Common myeloid progenitor, CD34-positive (primary cell): ENCODE measurements at regions not wholly inside any gene's neighbourhood (a gene's known extent, or its start where the extent isn't known, plus 50 kb on each side); places are given as distances from the start of the nearest gene placed in this dataset.

ENCODE experiments used
- CTCF ChIA-PET: fragments of 350-600 bp; sonication (Branson Sonifier 250); formaldehyde crosslinking; loops from one replicate; lab custom pipeline; 2021; ENCODE audit warnings: antibody characterized with exemption; lab: Charles Lee
- POLR2A ChIA-PET: fragments of 350-600 bp; sonication (Branson Sonifier 250); formaldehyde crosslinking; loops from one replicate; lab custom pipeline; 2021; ENCODE audit warnings: antibody characterized with exemption; lab: Charles Lee
- DNase-seq, 3 donors: peaks; one replicate each; pipeline versions ENCODE4 v3.0.0 to v3.0.0-alpha.2; 2013
- H3K27ac ChIP-seq, 2 experiments: 1 replicate in 1 of 2; 2 replicates in 1 of 2; pipeline ENCODE4 v1.7.0; 2013; ENCODE audit warnings: inconsistent platforms in 2 of 2, low read length in 2 of 2, mild to moderate bottlenecking in 2 of 2, low read depth in 1 of 2, moderate library complexity in 1 of 2; ENCODE audit not compliant: severe bottlenecking in 2 of 2, insufficient read depth in 1 of 2, poor library complexity in 1 of 2
- H3K27me3 ChIP-seq, 5 experiments: replicated peaks in 2 of 5; 1 replicate in 3 of 5; 2 replicates in 2 of 5; pipeline versions ENCODE4 v1.6.1 to v1.7.0; 2013; ENCODE audit warnings: low read length in 4 of 5, mild to moderate bottlenecking in 2 of 5, moderate library complexity in 2 of 5, inconsistent platforms in 1 of 5; ENCODE audit not compliant: insufficient read depth in 5 of 5, control insufficient read depth in 4 of 5
- H3K36me3 ChIP-seq, 4 experiments: 1 replicate in 2 of 4; 2 replicates in 2 of 4; pipeline versions ENCODE4 v1.6.1 to v1.7.0; 2013; ENCODE audit warnings: low read length in 3 of 4, control low read depth in 1 of 4, mild to moderate bottlenecking in 1 of 4; ENCODE audit not compliant: control insufficient read depth in 4 of 4, insufficient read depth in 4 of 4
- H3K4me1 ChIP-seq, 4 experiments: 1 replicate in 3 of 4; 2 replicates in 1 of 4; pipeline versions ENCODE4 v1.6.1 to v1.7.1; 2013; ENCODE audit warnings: low read length in 3 of 4, mild to moderate bottlenecking in 3 of 4, control low read depth in 1 of 4, inconsistent platforms in 1 of 4, moderate library complexity in 1 of 4; ENCODE audit not compliant: control insufficient read depth in 4 of 4, insufficient read depth in 4 of 4; ENCODE audit errors: control extremely low read depth in 1 of 4
- H3K4me3 ChIP-seq, 7 experiments: 1 replicate in 4 of 7; 2 replicates in 3 of 7; pipeline versions ENCODE4 v1.5.1 to v1.7.0; 2013; ENCODE audit warnings: mild to moderate bottlenecking in 7 of 7, low read length in 6 of 7, moderate library complexity in 6 of 7, inconsistent platforms in 2 of 7, low read depth in 2 of 7, control low read depth in 1 of 7; ENCODE audit not compliant: insufficient read depth in 4 of 7, control insufficient read depth in 1 of 7; ENCODE audit errors: extremely low read depth in 1 of 7
- H3K9me3 ChIP-seq, 5 experiments: 1 replicate in 4 of 5; 2 replicates in 1 of 5; pipeline versions ENCODE4 v1.6.1 to v1.7.1; 2013; ENCODE audit warnings: low read length in 4 of 5, mild to moderate bottlenecking in 2 of 5, inconsistent platforms in 1 of 5, low read depth in 1 of 5, moderate library complexity in 1 of 5; ENCODE audit not compliant: control insufficient read depth in 4 of 5, insufficient read depth in 2 of 5; ENCODE audit errors: control extremely low read depth in 1 of 5
- WGBS: methylation state at CpG from one replicate; pipeline ENCODE4 v1.1.5; 2013; ENCODE audit not compliant: insufficient coverage; 5-methylcytosine and 5-hydroxymethylcytosine counted together

DNA sequence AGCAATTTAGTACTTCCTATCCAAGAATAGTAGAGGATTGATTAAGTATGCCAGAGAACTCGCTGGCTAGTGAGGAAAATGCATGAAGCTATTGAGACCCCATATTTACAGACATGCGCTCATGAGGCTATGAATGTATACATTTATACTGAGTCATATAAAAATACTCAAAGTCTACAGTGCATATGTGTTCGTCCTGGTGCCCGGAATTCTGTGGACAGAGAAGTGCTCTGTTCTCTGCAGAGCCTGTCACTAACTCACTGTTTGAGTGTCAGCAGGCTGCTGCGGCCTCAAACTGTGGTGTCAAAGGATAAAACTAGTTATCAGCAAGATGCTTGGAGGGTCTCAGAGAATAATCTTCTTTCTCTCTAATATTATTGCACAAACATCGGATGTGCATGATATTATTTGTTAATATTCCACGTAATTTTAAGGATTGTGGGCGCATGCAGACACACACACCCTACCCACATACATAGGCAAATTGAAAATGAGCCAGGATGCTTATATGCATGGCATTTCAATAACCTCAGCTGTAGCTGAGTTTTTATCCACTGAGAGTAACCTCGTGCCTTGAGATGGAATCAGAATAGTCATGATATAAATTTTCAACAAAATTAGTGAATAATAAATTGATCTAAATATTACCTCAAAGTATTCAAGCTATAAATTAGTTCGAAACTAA, 50.0 kb upstream of the TSC22D2 start:
- Histone ChIP-seq H3K9me3 (no peaks in the 10 kb centered on the region), H3K36me3 (no peaks in the 10 kb centered on the region), H3K4me1 (no peaks in the 10 kb centered on the region), H3K27me3 (no peaks in the 10 kb centered on the region), H3K4me3 (no peak overlapping the region), H3K27ac (no peak overlapping the region)
- ChIA-PET POLR2A (no interaction called here), CTCF (interaction anchor here (1.0 kb wide), 1 partner anchor 164 kb away, joined by 3 read pairs; no protein-coding TSS in a partner anchor)
- no peak for DNase-seq
- WGBS = 100% methylated on average over 3 of the region's 10 CpGs

DNA sequence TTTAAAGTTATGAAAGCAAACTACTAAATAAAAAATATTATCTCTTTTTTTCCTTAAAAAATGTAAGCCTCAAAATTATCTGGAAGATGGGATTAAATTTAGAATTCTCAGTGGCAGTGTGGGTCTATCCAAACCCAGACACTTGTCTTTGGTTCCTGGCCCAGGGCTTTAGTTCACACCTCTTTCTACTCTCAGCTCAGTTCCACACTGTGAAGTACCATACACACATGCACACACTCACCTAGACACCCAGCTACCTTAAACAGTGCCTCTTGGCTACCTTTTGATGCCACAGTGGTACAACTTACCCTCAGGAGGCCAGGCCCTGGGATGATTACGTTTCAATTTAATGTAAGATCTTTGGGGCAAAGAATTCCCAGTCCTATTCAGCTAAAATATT, 51.0 kb upstream of the TSC22D2 start:
- ChIA-PET POLR2A (no interaction called here), CTCF (no interaction called here)
- no peak for DNase-seq
- Histone ChIP-seq H3K27me3 (no peaks in the 10 kb centered on the region), H3K4me1 (no peaks in the 10 kb centered on the region), H3K9me3 (no peaks in the 10 kb centered on the region), H3K4me3 (no peak overlapping the region), H3K36me3 (no peaks in the 10 kb centered on the region), H3K27ac (no peak overlapping the region)
- 100% methylated on average over 1 of the region's 1 CpG for WGBS

DNA sequence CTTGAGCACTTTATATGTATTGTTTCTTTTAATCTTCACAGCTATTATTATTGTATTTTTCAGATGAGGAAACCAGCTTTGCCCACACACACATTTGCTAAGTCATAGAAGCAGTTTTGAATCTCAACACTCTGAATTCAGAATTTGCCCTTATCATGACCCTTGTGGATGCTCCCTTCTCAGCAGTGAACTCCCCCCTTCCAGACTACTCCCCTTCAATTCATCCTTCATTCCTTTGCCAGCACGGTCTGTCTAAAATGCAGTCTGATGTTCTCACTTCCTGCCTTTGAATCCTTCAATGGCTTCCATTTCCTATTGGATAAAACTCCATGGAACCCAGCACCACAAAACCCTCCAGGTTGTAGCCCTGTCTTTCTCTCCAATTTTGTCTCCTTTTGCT, 52.5 kb upstream of the TSC22D2 start:
- 83% methylated on average over 1 of the region's 1 CpG for WGBS
- Histone ChIP-seq H3K27ac (no peak overlapping the region), H3K4me1 (no peaks in the 10 kb centered on the region), H3K36me3 (no peaks in the 10 kb centered on the region), H3K4me3 (no peak overlapping the region), H3K27me3 (no peaks in the 10 kb centered on the region), H3K9me3 (no peaks in the 10 kb centered on the region)
- ChIA-PET CTCF (interaction anchor here (0.7 kb wide), 1 partner anchor 25 kb away, joined by 3 read pairs; no protein-coding TSS in a partner anchor), POLR2A (no interaction called here)
- no peak for DNase-seq

DNA sequence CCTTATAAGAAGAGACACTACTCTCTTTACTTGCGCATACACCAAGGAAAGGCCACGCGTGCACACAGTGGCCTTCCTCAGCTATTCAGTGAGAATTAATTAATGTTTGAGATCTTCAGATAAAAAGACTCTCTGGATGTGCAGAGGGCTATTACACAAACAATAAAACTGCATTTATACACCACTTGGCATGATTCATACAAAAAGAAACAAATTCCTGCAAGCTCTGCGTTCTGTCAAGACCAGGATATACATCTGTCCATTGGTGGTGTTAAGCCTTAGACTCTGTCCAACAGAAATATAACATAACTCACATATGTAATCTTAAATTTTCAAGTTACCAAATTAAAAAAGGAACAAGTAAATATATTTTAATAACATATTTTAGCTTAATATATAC, 55.2 kb upstream of the TSC22D2 start:
- CTCF ChIA-PET = interaction anchor here (1.0 kb wide), 1 partner anchor 13 kb away, joined by 4 read pairs; no protein-coding TSS in a partner anchor
- H3K36me3 ChIP-seq = no peaks in the 10 kb centered on the region
- no peak for DNase-seq
- POLR2A ChIA-PET = no interaction called here
- no peak overlapping the region for H3K4me3 ChIP-seq
- no CpG with 5 or more reads among the region's 4 CpGs for WGBS
- no peaks in the 10 kb centered on the region for H3K9me3 ChIP-seq
- no peaks in the 10 kb centered on the region for H3K4me1 ChIP-seq
- no peak overlapping the region for H3K27ac ChIP-seq
- H3K27me3 ChIP-seq = no peaks in the 10 kb centered on the region

DNA sequence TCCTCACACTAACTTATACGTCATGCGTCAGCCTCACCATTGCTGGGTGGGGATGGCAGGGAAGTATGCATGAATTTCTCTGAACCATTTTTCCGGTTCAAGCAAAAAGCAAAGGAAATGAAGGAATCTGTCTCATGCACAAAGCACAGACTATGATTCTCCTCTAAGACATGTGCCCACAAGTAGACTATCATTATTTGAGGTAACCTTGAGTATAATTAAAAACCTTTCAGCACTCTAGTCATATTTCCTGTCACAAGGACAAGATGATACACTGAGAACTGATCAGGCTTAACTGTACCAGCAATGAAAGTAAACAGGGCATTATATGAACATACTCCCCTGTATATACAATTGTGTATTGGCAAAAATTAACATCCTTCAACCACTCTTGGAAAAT, 56.7 kb upstream of the TSC22D2 start:
- no peaks in the 10 kb centered on the region for H3K4me1 ChIP-seq
- H3K27ac ChIP-seq = no peak overlapping the region
- no peak overlapping the region for H3K4me3 ChIP-seq
- ChIA-PET CTCF (no interaction called here), POLR2A (no interaction called here)
- no peak for DNase-seq
- no peaks in the 10 kb centered on the region for H3K36me3 ChIP-seq
- H3K9me3 ChIP-seq = no peaks in the 10 kb centered on the region
- no CpG with 5 or more reads among the region's 3 CpGs for WGBS
- no peaks in the 10 kb centered on the region for H3K27me3 ChIP-seq

DNA sequence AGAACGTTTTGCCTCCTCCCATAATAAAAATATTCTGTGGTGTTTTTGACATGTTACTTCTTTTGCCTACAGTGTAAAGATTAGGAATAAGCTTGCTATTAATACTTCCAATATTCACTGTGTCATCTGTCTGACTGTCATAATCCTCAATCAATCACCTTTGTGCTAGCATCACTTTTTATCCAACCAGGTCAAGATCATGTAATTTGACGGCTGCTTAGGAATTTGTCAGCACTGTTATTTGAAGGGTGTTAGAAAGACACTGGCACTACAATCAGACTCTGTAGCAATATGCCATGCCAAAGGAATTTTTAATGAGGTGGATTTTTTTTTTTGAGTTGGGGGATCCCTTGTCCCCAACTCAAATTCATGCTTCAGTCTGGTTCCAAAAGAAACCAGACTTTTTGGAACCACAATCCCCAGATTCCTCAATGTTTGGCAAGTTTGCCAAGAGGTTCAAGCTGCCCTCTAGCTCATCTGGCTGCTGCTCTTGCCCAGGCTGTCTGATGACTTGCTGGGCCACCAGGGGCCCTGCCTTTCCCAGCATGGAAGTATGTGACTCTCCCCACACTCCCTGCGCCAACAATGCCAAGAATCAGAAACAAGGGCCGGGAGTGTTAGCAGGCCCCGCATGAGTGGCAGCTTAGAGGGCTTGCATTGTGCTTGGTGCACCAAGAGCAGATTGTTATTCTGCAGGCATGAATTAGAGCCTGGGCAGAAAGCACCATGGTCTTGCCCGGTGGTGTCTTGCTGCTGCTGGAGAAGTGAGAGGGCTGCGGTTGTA, 58.6 kb upstream of the TSC22D2 start:
- WGBS = 96% methylated on average over 3 of the region's 7 CpGs
- no peak for DNase-seq
- H3K4me3 ChIP-seq = no peak overlapping the region
- no peaks in the 10 kb centered on the region for H3K4me1 ChIP-seq
- H3K27ac ChIP-seq = no peak overlapping the region
- no peaks in the 10 kb centered on the region for H3K9me3 ChIP-seq
- CTCF ChIA-PET = interaction anchor here (1.2 to 1.5 kb wide), 3 partner anchors 9 to 146 kb away, joined by 3 read pairs; no protein-coding TSS in a partner anchor
- H3K36me3 ChIP-seq = no peaks in the 10 kb centered on the region
- H3K27me3 ChIP-seq = no peaks in the 10 kb centered on the region
- POLR2A ChIA-PET = no interaction called here

DNA sequence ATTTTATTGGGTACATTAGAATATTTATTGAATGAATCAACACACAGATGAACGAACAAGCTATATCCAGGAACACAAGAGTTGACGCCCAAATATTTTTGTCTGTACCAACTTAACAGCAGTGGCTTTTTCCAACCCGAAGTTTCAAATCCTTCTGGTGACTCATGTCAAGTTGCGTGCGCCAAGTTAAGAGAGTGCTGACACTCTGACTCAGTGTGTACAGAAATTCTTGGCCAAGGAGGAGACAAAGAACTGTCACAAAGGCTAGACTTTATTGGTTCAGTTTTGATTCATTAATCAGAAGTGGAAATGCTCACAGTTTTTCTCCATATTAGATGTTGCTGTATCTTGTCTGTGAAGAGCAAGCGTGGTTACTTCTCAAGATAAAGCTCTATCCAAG, 59.6 kb upstream of the TSC22D2 start:
- ChIA-PET POLR2A (no interaction called here), CTCF (interaction anchor here (1.3 to 1.5 kb wide), 2 partner anchors 8 to 147 kb away, joined by 3 read pairs; no protein-coding TSS in a partner anchor)
- no peaks in the 10 kb centered on the region for H3K9me3 ChIP-seq
- H3K4me3 ChIP-seq = no peak overlapping the region
- no peaks in the 10 kb centered on the region for H3K36me3 ChIP-seq
- peaks cover 0 to 1% (median under 1%) of the 10 kb centered on the region in 4 experiments for H3K4me1 ChIP-seq
- no peaks in the 10 kb centered on the region for H3K27me3 ChIP-seq
- 48% methylated on average over 4 of the region's 6 CpGs for WGBS
- no peak overlapping the region for H3K27ac ChIP-seq
- no peak for DNase-seq
